Activated T-cell treated with anti-CD3 and anti-CD28 coated beads, Interleukin-2, amount 50 U/mL, for 48 hours (primary cell): ENCODE measurements at regions not wholly inside any gene's neighbourhood (a gene's known extent, or its start where the extent isn't known, plus 50 kb on each side); places are given as distances from the start of the nearest gene placed in this dataset.
"Not testable (repeated sequence)": the region's sequence is repeated elsewhere in the genome, so short reads cannot be mapped to it uniquely, and the experiment has no call there.

Experiments
- DNase-seq, 2 experiments: peaks; one replicate each; pipeline ENCODE4 v3.0.0-alpha.2; 2020

DNA sequence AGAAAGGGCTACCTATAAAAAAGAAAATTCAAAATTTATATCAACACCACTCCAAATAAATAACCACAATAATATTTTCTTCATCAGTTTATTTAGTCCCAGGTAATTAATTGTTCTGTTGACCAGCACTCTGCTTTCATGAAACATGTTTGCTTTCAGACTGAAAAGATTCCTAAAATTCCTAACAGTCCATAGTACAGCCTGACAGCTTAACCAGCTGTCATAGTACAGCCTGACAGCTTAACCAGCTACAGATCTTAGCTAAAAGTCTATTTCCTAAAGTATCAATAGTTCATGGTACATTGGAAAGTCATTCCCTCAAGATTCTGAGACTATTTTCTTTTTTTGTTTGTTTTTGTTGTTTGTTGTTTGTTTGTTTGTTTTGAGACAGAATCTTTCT is 144.1 kb upstream of the DDX53 start:
- no peak for DNase-seq

DNA sequence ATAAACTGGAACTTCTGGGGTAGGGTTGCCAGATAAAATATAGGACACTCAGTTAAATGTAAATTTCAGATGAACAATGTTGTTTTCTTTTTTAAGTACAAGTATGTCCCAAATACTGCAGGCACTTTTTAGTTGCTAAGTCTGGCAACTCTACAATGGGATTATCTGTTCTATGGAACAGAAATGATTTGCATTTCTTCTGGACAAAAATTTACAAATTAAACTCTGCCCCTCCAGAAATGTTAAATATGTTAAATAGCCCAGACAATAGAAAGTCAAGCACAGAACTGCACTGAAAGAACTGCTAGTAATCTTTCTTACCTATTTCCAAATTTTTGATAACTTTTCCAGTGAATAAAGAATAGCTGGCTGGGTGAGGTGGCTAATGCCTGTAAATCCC is 140.1 kb upstream of the DDX53 start:
- DNase-seq = no peak

DNA sequence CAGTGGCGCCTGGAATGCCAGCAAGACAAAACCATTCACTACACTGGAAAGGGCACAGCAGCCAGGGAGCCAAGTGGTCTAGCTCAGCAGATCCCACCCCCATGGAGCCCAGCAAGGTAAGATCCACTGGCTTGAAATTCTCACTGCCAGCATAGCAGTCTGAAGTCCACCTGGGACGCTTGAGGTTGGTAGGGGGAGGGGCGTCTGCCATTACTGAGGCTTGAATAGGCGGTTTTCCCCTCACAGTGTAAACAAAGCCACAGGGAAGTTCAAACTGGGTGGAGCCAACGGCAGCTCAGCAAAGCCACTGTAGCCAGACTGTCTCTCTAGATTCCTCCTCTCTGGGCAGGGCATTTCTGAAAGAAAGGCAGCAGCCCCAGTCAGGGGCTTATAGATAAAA is 133.0 kb upstream of the DDX53 start:
- DNase-seq = not testable (repeated sequence)

DNA sequence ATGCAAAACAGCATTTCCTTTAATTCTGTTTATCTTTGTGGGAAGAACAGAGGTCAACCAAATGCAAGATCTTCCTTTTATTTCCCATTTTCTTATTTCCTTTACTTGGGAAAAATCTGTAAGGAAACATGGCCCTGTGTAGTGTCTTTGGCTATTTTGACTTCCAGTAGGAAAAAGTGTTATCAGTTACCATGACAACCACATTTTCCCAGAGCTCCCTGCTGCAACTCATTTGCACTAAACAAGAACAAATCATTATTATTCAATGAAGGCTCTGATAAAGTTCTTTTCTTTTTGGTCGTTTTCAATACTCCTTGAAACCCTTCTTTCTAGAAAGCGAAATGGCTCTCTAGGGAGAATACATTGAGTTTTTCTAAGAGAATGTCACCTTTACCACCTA is 117.2 kb upstream of the DDX53 start:
- no peak for DNase-seq

DNA sequence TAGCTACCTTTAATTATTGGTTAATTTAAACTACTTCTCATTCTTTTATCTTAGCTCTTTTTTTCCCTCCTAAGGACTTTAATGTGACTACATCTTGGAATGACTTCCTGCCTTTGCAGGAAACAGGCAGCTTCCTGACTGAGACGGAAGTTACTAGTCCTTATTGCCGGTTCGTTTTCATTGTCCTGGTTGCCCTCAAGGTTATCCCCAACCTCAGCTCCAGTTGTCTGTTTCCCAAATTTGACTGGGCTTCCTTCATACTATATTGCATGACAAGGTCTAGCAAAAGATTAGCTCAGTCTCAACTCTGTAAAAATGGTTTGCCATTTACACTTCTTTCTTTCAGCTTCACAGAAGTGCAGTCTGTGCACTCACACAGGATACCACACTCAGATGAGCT is 109.9 kb upstream of the DDX53 start:
- no peak for DNase-seq

DNA sequence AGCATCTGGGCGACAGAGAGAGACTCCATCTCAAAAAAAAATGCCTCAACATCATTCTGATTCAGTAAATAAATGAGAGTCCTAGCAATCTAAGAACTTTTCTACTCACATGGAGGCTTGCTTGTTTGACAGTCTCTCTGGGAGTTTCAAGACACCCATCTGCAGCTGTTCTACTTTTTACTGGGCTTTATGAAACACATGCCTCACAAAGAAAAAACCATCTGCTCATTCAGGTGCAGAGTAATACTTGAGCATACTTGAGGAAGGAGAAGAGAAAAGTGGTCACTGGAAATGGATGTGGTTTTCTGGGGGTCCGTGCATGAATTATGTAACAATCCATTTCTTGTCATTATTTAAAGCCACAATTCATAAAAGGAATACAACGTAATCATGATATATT is 87.1 kb upstream of the DDX53 start:
- no peak for DNase-seq

DNA sequence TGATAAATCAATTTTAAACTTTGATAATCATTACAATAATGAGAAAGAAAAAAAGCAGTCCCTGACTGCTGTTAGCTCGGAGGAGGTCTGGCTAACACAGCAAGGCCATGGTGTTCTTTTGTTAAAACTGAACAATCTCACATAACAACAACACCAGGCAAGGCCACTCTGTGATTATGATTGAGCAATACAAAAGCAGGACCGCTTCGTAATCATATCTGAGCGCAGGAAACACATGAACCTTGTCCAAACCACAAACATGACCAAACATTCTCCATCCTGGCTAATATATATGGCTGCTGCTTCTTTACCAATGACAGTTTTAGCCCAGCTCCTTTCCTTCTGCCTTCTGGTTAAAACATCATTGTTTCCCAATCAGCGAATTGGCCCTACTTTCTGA is 76.8 kb upstream of the DDX53 start:
- no peak for DNase-seq

DNA sequence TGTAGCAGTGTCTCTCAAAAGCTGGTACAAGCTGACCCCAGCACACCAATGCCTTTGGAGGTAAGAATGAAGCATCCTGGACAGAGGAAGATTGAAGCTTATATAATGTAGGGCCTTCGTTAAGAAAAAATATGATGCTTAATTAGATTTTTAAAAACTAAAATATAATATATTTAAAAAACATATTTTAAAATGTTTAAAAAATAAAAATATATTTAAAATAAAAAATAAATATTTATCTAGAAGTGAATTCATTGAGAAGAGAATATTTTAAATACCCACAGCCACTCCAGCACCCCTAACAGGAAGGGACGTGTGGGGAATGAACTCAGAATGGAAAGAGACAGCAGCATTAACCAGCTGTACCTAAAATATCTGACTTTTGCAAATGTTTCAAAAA is 65.1 kb upstream of the DDX53 start:
- DNase-seq = no peak

DNA sequence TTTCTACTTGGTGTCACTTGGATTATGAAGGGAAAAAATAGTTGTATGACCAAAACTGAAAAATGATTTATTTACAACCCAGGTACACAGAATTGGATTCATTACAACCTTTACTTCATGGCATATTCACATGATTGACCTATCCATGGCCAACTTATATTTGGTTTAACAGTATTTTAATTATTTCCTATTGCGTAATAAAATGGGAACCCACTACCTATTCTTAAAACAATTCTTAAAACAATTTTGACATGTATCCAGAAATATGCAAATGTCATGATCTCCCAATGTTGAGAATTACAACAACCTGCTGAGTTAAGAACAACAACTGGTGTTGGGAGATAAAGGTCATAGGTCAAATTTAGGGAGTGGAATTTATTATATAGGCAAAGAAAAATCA is 54.8 kb upstream of the DDX53 start:
- DNase-seq = no peak
